ENCODE measurements at regions not wholly inside any gene's neighbourhood (a gene's known extent, or its start where the extent isn't known, plus 50 kb on each side); places are given as distances from the start of the nearest gene placed in this dataset.
"Not testable (repeated sequence)": the region's sequence is repeated elsewhere in the genome, so short reads cannot be mapped to it uniquely, and the experiment has no call there.

- Histone ChIP-seq H3K27me3 (replicated peaks in 1 of 2; ENCODE audit: control insufficient read depth in 2 of 2, extremely low read depth in 1 of 2, insufficient read depth in 2 of 2, low read length in 1 of 2) (no peaks in the 10 kb centered on the region), H3K4me1 (ENCODE audit: control insufficient read depth in 1 of 2, extremely low read depth in 1 of 2, insufficient read depth in 2 of 2, low read length in 2 of 2) (no peaks in the 10 kb centered on the region), H3K4me3 (ENCODE audit: control insufficient read depth in 1 of 2, extremely low read depth in 1 of 2, low read length in 1 of 2) (no peak overlapping the region), H3K36me3 (ENCODE audit: control insufficient read depth in 2 of 2, extremely low read depth in 1 of 2, insufficient read depth in 1 of 2, low read length in 1 of 2) (no peaks in the 10 kb centered on the region), H3K27ac (ENCODE audit: low read length) (no peak overlapping the region), H3K9me3 (no peaks in the 10 kb centered on the region)
- H3K27me3 Mint-ChIP-seq = no peaks in the 10 kb centered on the region
- H3K4me1 Mint-ChIP-seq = no peaks in the 10 kb centered on the region
- DNase-seq (no peak), ATAC-seq (replicated peaks in 1 of 4) (no peak)
- H3K4me3 Mint-ChIP-seq = no peak overlapping the region
- ChIA-PET POLR2A (no interaction called here), CTCF (no interaction called here)
- no peaks in the 10 kb centered on the region for H3K36me3 Mint-ChIP-seq
- H3K27ac Mint-ChIP-seq = no peak overlapping the region
- peaks cover 3 to 4% (median 4%) of the 10 kb centered on the region in 3 donors for H3K9me3 Mint-ChIP-seq
Measured at GRCh38 chr3:165946360-165946759, 109.1 kb upstream of the BCHE start.

- Histone ChIP-seq H3K4me1 (ENCODE audit: control insufficient read depth in 1 of 2, extremely low read depth in 1 of 2, insufficient read depth in 2 of 2, low read length in 2 of 2) (no peaks in the 10 kb centered on the region), H3K27me3 (replicated peaks in 1 of 2; ENCODE audit: control insufficient read depth in 2 of 2, extremely low read depth in 1 of 2, insufficient read depth in 2 of 2, low read length in 1 of 2) (no peaks in the 10 kb centered on the region), H3K27ac (ENCODE audit: low read length) (no peak overlapping the region), H3K36me3 (ENCODE audit: control insufficient read depth in 2 of 2, extremely low read depth in 1 of 2, insufficient read depth in 1 of 2, low read length in 1 of 2) (no peaks in the 10 kb centered on the region), H3K9me3 (no peaks in the 10 kb centered on the region), H3K4me3 (ENCODE audit: control insufficient read depth in 1 of 2, extremely low read depth in 1 of 2, low read length in 1 of 2) (no peak overlapping the region)
- no peak for DNase-seq
- H3K27ac Mint-ChIP-seq = no peak overlapping the region
- H3K27me3 Mint-ChIP-seq = no peaks in the 10 kb centered on the region
- ChIA-PET CTCF (no interaction called here), POLR2A (no interaction called here)
- H3K4me3 Mint-ChIP-seq = no peak overlapping the region
- H3K9me3 Mint-ChIP-seq = peaks cover 7 to 25% (median 15%) of the 10 kb centered on the region in 3 donors
- no peak for ATAC-seq (replicated peaks in 1 of 4)
- H3K36me3 Mint-ChIP-seq = no peaks in the 10 kb centered on the region
- no peaks in the 10 kb centered on the region for H3K4me1 Mint-ChIP-seq
- WGBS (ENCODE audit: insufficient coverage) = no CpG with 5 or more reads among the region's 1 CpG
Measured at GRCh38 chr3:165938986-165939540, 101.8 kb upstream of the BCHE start.

GRCh38 chr3:165936081-165936480 lies 98.9 kb upstream of the BCHE start:
- H3K4me1 Mint-ChIP-seq; DNase-seq; ATAC-seq (replicated peaks in 1 of 4); H3K36me3 ChIP-seq (ENCODE audit: control insufficient read depth in 2 of 2, extremely low read depth in 1 of 2, insufficient read depth in 1 of 2, low read length in 1 of 2); H3K4me3 Mint-ChIP-seq; H3K9me3 ChIP-seq; H3K27me3 Mint-ChIP-seq; H3K4me1 ChIP-seq (ENCODE audit: control insufficient read depth in 1 of 2, extremely low read depth in 1 of 2, insufficient read depth in 2 of 2, low read length in 2 of 2); H3K27ac ChIP-seq (ENCODE audit: low read length); H3K27me3 ChIP-seq (replicated peaks in 1 of 2; ENCODE audit: control insufficient read depth in 2 of 2, extremely low read depth in 1 of 2, insufficient read depth in 2 of 2, low read length in 1 of 2); POLR2A ChIA-PET; H3K36me3 Mint-ChIP-seq; H3K4me3 ChIP-seq (ENCODE audit: control insufficient read depth in 1 of 2, extremely low read depth in 1 of 2, low read length in 1 of 2); CTCF ChIA-PET; H3K27ac Mint-ChIP-seq: not testable (repeated sequence)
- H3K9me3 Mint-ChIP-seq = peaks cover 11 to 36% (median 22%) of the 10 kb centered on the region in 3 donors
- no CpG with 5 or more reads among the region's 1 CpG for WGBS (ENCODE audit: insufficient coverage)

GRCh38 chr3:165924301-165924791 lies 87.1 kb upstream of the BCHE start:
- H3K27me3 ChIP-seq (replicated peaks in 1 of 2; ENCODE audit: control insufficient read depth in 2 of 2, extremely low read depth in 1 of 2, insufficient read depth in 2 of 2, low read length in 1 of 2); H3K36me3 Mint-ChIP-seq; ATAC-seq (replicated peaks in 1 of 4); DNase-seq; H3K4me1 ChIP-seq (ENCODE audit: control insufficient read depth in 1 of 2, extremely low read depth in 1 of 2, insufficient read depth in 2 of 2, low read length in 2 of 2); CTCF ChIA-PET; H3K27ac ChIP-seq (ENCODE audit: low read length); H3K4me1 Mint-ChIP-seq; H3K36me3 ChIP-seq (ENCODE audit: control insufficient read depth in 2 of 2, extremely low read depth in 1 of 2, insufficient read depth in 1 of 2, low read length in 1 of 2); POLR2A ChIA-PET; H3K4me3 ChIP-seq (ENCODE audit: control insufficient read depth in 1 of 2, extremely low read depth in 1 of 2, low read length in 1 of 2); H3K27me3 Mint-ChIP-seq; H3K9me3 ChIP-seq; H3K4me3 Mint-ChIP-seq; H3K27ac Mint-ChIP-seq: not testable (repeated sequence)
- 94% methylated on average over 17 of the region's 29 CpGs for WGBS (ENCODE audit: insufficient coverage)
- peaks cover under 1 to 12% (median 12%) of the 10 kb centered on the region in 3 donors for H3K9me3 Mint-ChIP-seq

- Histone ChIP-seq H3K9me3 (no peaks in the 10 kb centered on the region), H3K27ac (ENCODE audit: low read length) (no peak overlapping the region), H3K27me3 (replicated peaks in 1 of 2; ENCODE audit: control insufficient read depth in 2 of 2, extremely low read depth in 1 of 2, insufficient read depth in 2 of 2, low read length in 1 of 2) (no peaks in the 10 kb centered on the region), H3K4me1 (ENCODE audit: control insufficient read depth in 1 of 2, extremely low read depth in 1 of 2, insufficient read depth in 2 of 2, low read length in 2 of 2) (no peaks in the 10 kb centered on the region), H3K4me3 (ENCODE audit: control insufficient read depth in 1 of 2, extremely low read depth in 1 of 2, low read length in 1 of 2) (no peak overlapping the region), H3K36me3 (ENCODE audit: control insufficient read depth in 2 of 2, extremely low read depth in 1 of 2, insufficient read depth in 1 of 2, low read length in 1 of 2) (no peaks in the 10 kb centered on the region)
- no peaks in the 10 kb centered on the region for H3K4me1 Mint-ChIP-seq
- ATAC-seq (replicated peaks in 1 of 4) (no peak), DNase-seq (no peak)
- no peak overlapping the region for H3K27ac Mint-ChIP-seq
- 67% methylated on average over 5 of the region's 5 CpGs for WGBS (ENCODE audit: insufficient coverage)
- H3K4me3 Mint-ChIP-seq = no peak overlapping the region
- POLR2A ChIA-PET = no interaction called here
- H3K27me3 Mint-ChIP-seq = no peaks in the 10 kb centered on the region
- CTCF ChIA-PET = no interaction called here
- H3K36me3 Mint-ChIP-seq = no peaks in the 10 kb centered on the region
- H3K9me3 Mint-ChIP-seq = peaks cover 10 to 18% (median 15%) of the 10 kb centered on the region in 3 donors
Measured at GRCh38 chr3:165920984-165921383, 83.8 kb upstream of the BCHE start.

GRCh38 chr3:165919284-165919683 lies 82.1 kb upstream of the BCHE start:
- H3K36me3 ChIP-seq (ENCODE audit: control insufficient read depth in 2 of 2, extremely low read depth in 1 of 2, insufficient read depth in 1 of 2, low read length in 1 of 2) = no peaks in the 10 kb centered on the region
- no peak for DNase-seq
- WGBS (ENCODE audit: insufficient coverage) = no CpG with 5 or more reads among the region's 4 CpGs
- no peak overlapping the region for H3K4me3 Mint-ChIP-seq
- no peaks in the 10 kb centered on the region for H3K36me3 Mint-ChIP-seq
- H3K4me3 ChIP-seq (ENCODE audit: control insufficient read depth in 1 of 2, extremely low read depth in 1 of 2, low read length in 1 of 2) = no peak overlapping the region
- no peak overlapping the region for H3K27ac Mint-ChIP-seq
- ATAC-seq (replicated peaks in 1 of 4) = no peak
- H3K27ac ChIP-seq (ENCODE audit: low read length) = no peak overlapping the region
- no peaks in the 10 kb centered on the region for H3K27me3 Mint-ChIP-seq
- no peaks in the 10 kb centered on the region for H3K4me1 Mint-ChIP-seq
- ChIA-PET CTCF (no interaction called here), POLR2A (no interaction called here)
- H3K4me1 ChIP-seq (ENCODE audit: control insufficient read depth in 1 of 2, extremely low read depth in 1 of 2, insufficient read depth in 2 of 2, low read length in 2 of 2) = no peaks in the 10 kb centered on the region
- H3K27me3 ChIP-seq (replicated peaks in 1 of 2; ENCODE audit: control insufficient read depth in 2 of 2, extremely low read depth in 1 of 2, insufficient read depth in 2 of 2, low read length in 1 of 2) = no peaks in the 10 kb centered on the region
- no peaks in the 10 kb centered on the region for H3K9me3 ChIP-seq
- peaks cover 5 to 23% (median 15%) of the 10 kb centered on the region in 3 donors for H3K9me3 Mint-ChIP-seq

GRCh38 chr3:165918657-165918979 lies 81.4 kb upstream of the BCHE start:
- DNase-seq = no peak
- CTCF ChIA-PET = no interaction called here

More at GRCh38 chr3:165918657-165918979, 81.4 kb upstream of the BCHE start:
- no peak overlapping the region for H3K4me3 ChIP-seq (ENCODE audit: control insufficient read depth in 1 of 2, extremely low read depth in 1 of 2, low read length in 1 of 2)
- no peaks in the 10 kb centered on the region for H3K36me3 ChIP-seq (ENCODE audit: control insufficient read depth in 2 of 2, extremely low read depth in 1 of 2, insufficient read depth in 1 of 2, low read length in 1 of 2)
- no peak overlapping the region for H3K27ac ChIP-seq (ENCODE audit: low read length)
- POLR2A ChIA-PET = no interaction called here
- H3K9me3 ChIP-seq = no peaks in the 10 kb centered on the region
- H3K36me3 Mint-ChIP-seq = no peaks in the 10 kb centered on the region
- no peak overlapping the region for H3K27ac Mint-ChIP-seq
- no peaks in the 10 kb centered on the region for H3K4me1 Mint-ChIP-seq
- H3K4me3 Mint-ChIP-seq = no peak overlapping the region
- no peaks in the 10 kb centered on the region for H3K4me1 ChIP-seq (ENCODE audit: control insufficient read depth in 1 of 2, extremely low read depth in 1 of 2, insufficient read depth in 2 of 2, low read length in 2 of 2)
- WGBS (ENCODE audit: insufficient coverage) = 96% methylated on average over 22 of the region's 23 CpGs
- no peaks in the 10 kb centered on the region for H3K27me3 Mint-ChIP-seq
- peaks cover 5 to 25% (median 15%) of the 10 kb centered on the region in 3 donors for H3K9me3 Mint-ChIP-seq
- ATAC-seq (replicated peaks in 1 of 4) = no peak
- H3K27me3 ChIP-seq (replicated peaks in 1 of 2; ENCODE audit: control insufficient read depth in 2 of 2, extremely low read depth in 1 of 2, insufficient read depth in 2 of 2, low read length in 1 of 2) = no peaks in the 10 kb centered on the region
